Small intestine (tissue), 7 donors: ENCODE measurements at regions not wholly inside any gene's neighbourhood (a gene's known extent, or its start where the extent isn't known, plus 50 kb on each side); places are given as distances from the start of the nearest gene placed in this dataset.
"Not testable (repeated sequence)": the region's sequence is repeated elsewhere in the genome, so short reads cannot be mapped to it uniquely, and the experiment has no call there.

Source experiments
- DNase-seq, 2 donors: peaks; one replicate each; pipeline versions ENCODE4 v3.0.0 to v3.0.0-alpha.2; 2013
- FAIRE-seq: peaks from 2 replicates; lab custom pipeline; 2012; peaks lifted over from hg19 to GRCh38; lab: Jason Lieb, UNC
- H3K27ac ChIP-seq, 3 donors: one replicate each; pipeline ENCODE4 v1.5.1; 2013; ENCODE audit warnings: low read length in 2 of 3, mild to moderate bottlenecking in 2 of 3, control low read depth in 1 of 3, inconsistent platforms in 1 of 3, low read depth in 1 of 3, moderate library complexity in 1 of 3
- H3K27me3 ChIP-seq, 3 donors: one replicate each; pipeline ENCODE4 v1.6.1; 2013; ENCODE audit warnings: low read length in 3 of 3, inconsistent platforms in 1 of 3; ENCODE audit not compliant: control insufficient read depth in 3 of 3, insufficient read depth in 3 of 3
- H3K36me3 ChIP-seq, 3 donors: one replicate each; pipeline ENCODE4 v1.6.1; 2013; ENCODE audit warnings: low read length in 3 of 3, inconsistent platforms in 1 of 3, low read depth in 1 of 3, mild to moderate bottlenecking in 1 of 3, moderate library complexity in 1 of 3; ENCODE audit not compliant: control insufficient read depth in 3 of 3, insufficient read depth in 2 of 3
- H3K4me1 ChIP-seq, 3 donors: one replicate each; pipeline ENCODE4 v1.6.1; 2013; ENCODE audit warnings: low read length in 2 of 3, inconsistent platforms in 1 of 3, low read depth in 1 of 3, mild to moderate bottlenecking in 1 of 3, moderate library complexity in 1 of 3; ENCODE audit not compliant: control insufficient read depth in 3 of 3, insufficient read depth in 2 of 3
- H3K4me3 ChIP-seq, 3 donors: one replicate each; pipeline ENCODE4 v1.5.1; 2013; ENCODE audit warnings: low read length in 3 of 3, control low read depth in 1 of 3, inconsistent platforms in 1 of 3, low read depth in 1 of 3, mild to moderate bottlenecking in 1 of 3, moderate library complexity in 1 of 3
- H3K9me3 ChIP-seq, 2 donors: one replicate each; pipeline ENCODE4 v1.6.1; 2013; ENCODE audit warnings: low read depth in 1 of 2, low read length in 1 of 2; ENCODE audit not compliant: control insufficient read depth in 2 of 2, insufficient read depth in 1 of 2
- WGBS, 3 donors: extraction: QIAGEN DNeasy Blood & Tissue Kit; methylation state at CpG; one replicate each; pipeline ENCODE4 v1.1.7; 2013; 5-methylcytosine and 5-hydroxymethylcytosine counted together
- donor health status: healthy with polysubstance abuse.
- donor health status: control.
- donor health status: control.
- donor health status: Bipolar disorder and iron deficiency.
- donor health status: healthy.

DNA sequence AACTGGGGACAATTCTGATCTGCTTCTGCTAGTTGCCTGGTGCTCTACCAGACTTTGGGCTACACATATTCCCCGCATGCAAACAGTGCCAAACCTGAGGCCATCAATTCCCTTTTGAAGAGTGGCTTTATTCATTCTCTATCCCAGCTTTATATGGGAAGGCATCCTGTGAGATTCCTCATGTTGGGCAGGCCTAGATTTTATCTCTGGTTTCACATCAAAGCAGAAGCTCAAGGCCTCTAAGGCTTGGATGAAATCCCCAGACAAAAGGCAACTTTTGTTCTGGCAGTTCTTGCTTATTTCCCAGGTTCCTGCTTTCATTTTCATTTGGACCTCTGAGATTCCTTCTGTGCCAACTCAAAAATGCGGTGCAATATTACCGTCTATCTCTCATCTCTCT, 648.8 kb downstream of the QKI start:
- no peaks in the 10 kb centered on the region for H3K4me1 ChIP-seq
- H3K4me3 ChIP-seq = no peak overlapping the region
- DNase-seq = no peak
- H3K27ac ChIP-seq = no peak overlapping the region
- peaks cover 0 to 1% of the 10 kb centered on the region in 2 donors for H3K9me3 ChIP-seq
- H3K36me3 ChIP-seq = no peaks in the 10 kb centered on the region
- H3K27me3 ChIP-seq = no peaks in the 10 kb centered on the region
- FAIRE-seq = no peak
- 87 to 93% (median 90%) methylated on average over 3 of the region's 3 CpGs for WGBS, 3 donors

DNA sequence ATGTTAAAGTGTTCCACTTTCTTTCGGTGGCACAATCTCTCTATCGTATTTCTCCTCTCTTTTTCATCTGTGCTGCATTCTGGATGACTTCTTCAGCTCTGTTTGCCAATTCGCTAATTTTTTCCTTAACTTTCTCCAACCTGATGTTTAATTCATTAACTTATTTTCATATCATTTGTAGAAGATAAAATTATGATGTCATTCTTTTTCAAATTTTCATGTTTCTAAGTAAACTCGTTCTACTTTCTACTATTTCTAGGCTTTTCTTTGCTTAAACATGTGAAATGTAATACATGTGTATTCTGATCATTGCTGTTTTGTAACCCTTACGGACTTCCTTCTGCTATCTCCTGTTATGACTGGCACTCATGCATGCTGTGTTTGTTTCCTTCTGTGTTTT, 648.4 kb downstream of the QKI start:
- WGBS, 3 donors = 76 to 79% (median 78%) methylated on average over 5 of the region's 5 CpGs

DNA sequence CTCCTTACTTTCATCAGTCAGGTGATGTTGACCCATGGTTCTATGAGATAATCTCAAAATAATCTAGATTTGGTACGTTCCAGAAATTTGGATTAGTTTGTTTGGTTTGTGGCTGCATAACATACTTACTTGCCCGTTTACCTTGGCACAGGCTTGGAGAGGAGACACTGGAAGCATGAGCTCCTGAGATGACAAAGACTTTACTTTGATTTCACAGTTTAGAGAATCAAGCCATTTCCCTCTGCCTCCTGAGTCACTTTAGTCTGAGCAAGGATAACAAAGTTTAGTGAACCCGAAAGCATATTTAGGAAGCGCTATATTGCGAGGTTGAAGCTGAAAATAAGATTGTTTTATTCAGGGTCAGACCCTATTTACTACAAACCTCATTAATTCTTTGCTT, 643.4 kb downstream of the QKI start:
- H3K4me1 ChIP-seq = no peaks in the 10 kb centered on the region
- no peaks in the 10 kb centered on the region for H3K27me3 ChIP-seq
- H3K27ac ChIP-seq = no peak overlapping the region
- FAIRE-seq (no peak), DNase-seq (no peak)
- peaks cover 0 to 4% of the 10 kb centered on the region in 2 donors for H3K9me3 ChIP-seq
- H3K4me3 ChIP-seq = no peak overlapping the region
- WGBS, 3 donors = 68 to 87% (median 77%) methylated on average over 5 of the region's 5 CpGs
- H3K36me3 ChIP-seq = no peaks in the 10 kb centered on the region

More for the DNA sequence above, 648.4 kb downstream of the QKI start:
- FAIRE-seq (no peak), DNase-seq (no peak)
- no peaks in the 10 kb centered on the region for H3K9me3 ChIP-seq
- no peaks in the 10 kb centered on the region for H3K27me3 ChIP-seq
- H3K4me3 ChIP-seq = no peak overlapping the region
- no peaks in the 10 kb centered on the region for H3K36me3 ChIP-seq
- H3K4me1 ChIP-seq = no peaks in the 10 kb centered on the region
- H3K27ac ChIP-seq = no peak overlapping the region

DNA sequence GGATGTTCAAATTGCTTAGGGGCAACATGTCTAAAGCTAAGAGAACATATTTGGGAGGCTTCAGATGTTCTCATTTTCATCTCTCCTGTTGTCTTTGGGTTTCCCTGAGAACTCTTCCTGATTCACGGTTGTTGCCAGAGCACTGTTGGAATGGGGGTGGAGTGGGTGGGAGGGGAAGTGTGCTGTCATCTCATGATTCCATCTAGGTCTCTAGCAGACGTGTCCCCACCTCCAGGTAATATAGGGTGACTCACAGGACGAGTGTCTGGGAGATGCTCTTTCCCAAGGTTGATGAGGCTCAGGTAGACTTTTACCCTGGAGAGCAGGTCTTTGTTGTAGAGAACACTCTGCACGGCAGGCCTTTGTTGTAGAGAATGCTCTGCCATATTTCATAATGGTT, 636.9 kb downstream of the QKI start:
- Histone ChIP-seq H3K4me3 (no peak overlapping the region), H3K9me3 (no peaks in the 10 kb centered on the region), H3K27ac (no peak overlapping the region), H3K36me3 (no peaks in the 10 kb centered on the region), H3K27me3 (no peaks in the 10 kb centered on the region), H3K4me1 (no peaks in the 10 kb centered on the region)
- FAIRE-seq (no peak), DNase-seq (no peak)
- 57 to 77% (median 59%) methylated on average over 4 of the region's 4 CpGs for WGBS, 3 donors

DNA sequence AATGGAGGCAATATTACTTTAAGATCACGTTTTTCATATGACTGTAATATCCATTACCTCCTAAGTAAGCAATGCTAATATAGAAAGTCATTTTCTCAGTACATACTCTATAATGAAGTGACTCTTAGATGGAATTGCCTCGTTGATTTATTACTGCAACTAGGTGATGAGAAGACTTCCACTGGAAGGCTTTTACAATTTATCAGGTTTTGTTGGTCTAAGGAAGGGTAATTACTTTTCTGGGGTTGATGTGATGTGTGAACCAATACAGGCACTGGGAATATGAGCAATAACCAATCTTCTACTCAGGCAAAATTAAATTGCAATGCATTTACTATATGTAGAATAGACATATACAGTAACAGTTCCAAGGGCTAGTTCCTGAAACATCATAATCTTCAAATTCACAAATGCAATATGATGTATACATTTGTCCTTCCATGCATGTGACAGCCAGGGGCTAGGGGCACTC, 635.0 kb downstream of the QKI start:
- 35 to 64% (median 40%) methylated on average over 2 of the region's 2 CpGs for whole genome bisulfite sequencing, 3 donors
- no peaks in the 10 kb centered on the region for H3K4me1 ChIP-seq
- no peaks in the 10 kb centered on the region for H3K27me3 ChIP-seq
- DNase-seq (no peak), FAIRE-seq (no peak)
- no peak overlapping the region for H3K4me3 ChIP-seq
- H3K27ac ChIP-seq = no peak overlapping the region
- H3K9me3 ChIP-seq = peaks cover 0 to 3% of the 10 kb centered on the region in 2 donors
- H3K36me3 ChIP-seq = no peaks in the 10 kb centered on the region

DNA sequence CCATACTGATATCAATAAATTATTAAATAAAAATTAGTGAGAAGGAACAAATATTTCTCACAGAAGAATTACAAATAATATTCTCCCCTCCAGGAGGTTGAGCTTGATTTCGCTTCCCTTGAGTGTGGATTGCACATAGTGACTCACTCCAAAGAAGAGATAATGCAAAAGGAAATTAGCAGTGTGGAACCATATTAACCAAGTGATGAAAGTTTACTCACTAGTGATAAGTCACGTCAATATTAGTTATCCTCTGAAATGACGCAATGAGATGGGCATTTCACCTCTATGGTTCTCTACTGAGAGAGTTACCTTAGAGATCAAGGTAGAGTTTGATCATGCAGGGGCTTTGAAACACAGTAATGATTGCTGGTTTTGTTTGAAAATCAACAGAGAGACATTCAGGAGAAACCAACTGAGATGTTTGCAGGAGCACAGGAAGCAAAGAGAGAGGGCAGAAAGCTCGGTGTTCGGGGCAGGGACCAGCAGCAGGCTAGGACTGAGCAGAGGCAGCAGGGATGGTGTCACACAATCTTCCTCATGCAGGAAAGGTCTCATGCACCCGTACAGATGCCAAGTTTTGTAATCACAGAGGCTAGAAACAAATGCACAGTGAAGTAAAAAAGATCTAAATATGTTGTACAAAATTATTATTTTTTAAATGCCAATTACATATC, 634.5 kb downstream of the QKI start:
- Histone ChIP-seq H3K27ac (no peak overlapping the region), H3K36me3 (no peaks in the 10 kb centered on the region), H3K9me3 (peaks cover 0 to 3% of the 10 kb centered on the region in 2 donors), H3K27me3 (no peaks in the 10 kb centered on the region), H3K4me1 (no peaks in the 10 kb centered on the region), H3K4me3 (no peak overlapping the region)
- no peak for FAIRE-seq
- DNase-seq = no peak
- 32 to 72% (median 37%) methylated on average over 6 of the region's 6 CpGs for WGBS, 3 donors

DNA sequence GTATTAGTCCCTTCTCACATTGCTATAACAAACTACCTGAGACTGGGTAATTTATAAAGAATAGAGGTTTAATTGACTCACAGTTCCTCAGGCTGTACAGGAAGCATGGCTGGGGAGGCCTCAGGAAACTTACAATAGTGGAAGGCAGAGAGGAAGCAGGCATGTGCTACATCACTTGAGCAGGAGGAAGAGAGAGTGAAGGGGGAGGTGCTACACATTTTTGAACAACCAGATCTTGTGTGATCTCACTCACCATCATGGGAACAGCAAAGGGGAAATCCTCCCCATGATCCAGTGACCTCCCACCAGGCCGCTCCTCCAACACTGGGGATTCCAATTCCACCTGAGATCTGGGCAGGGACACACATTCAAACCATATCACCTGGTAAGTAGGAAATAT, 630.6 kb downstream of the QKI start:
- Histone ChIP-seq H3K4me1 (no peaks in the 10 kb centered on the region), H3K27me3 (no peaks in the 10 kb centered on the region), H3K4me3 (no peak overlapping the region), H3K36me3 (no peaks in the 10 kb centered on the region), H3K9me3 (peaks cover 0 to 3% of the 10 kb centered on the region in 2 donors), H3K27ac (no peak overlapping the region)
- DNase-seq (no peak), FAIRE-seq (no peak)
- 57 to 77% (median 63%) methylated on average over 1 of the region's 1 CpG for WGBS, 3 donors

DNA sequence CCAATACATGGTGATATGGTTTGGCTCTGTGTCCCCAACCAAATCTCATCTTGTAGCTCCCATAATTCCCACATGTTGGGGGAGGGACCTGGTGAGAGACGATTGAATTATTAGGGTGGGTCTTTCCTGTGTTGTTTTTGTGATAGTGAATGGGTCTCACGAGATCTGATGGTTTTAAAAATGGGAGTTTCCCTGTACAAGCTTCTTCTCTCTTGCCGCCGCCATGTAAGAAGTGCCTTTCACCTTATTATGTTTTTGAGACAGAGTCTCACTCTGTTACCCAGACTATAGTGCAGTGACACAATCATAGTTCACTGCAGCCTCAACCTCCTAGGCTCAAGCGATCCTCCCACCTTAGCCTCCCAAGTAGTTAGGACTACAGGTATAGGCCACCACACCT, 629.1 kb downstream of the QKI start:
- DNase-seq, H3K27me3 ChIP-seq, H3K36me3 ChIP-seq, H3K27ac ChIP-seq, H3K9me3 ChIP-seq, H3K4me3 ChIP-seq, H3K4me1 ChIP-seq, FAIRE-seq: not testable (repeated sequence)
- 75 to 82% (median 79%) methylated on average over 5 of the region's 5 CpGs for WGBS, 3 donors

DNA sequence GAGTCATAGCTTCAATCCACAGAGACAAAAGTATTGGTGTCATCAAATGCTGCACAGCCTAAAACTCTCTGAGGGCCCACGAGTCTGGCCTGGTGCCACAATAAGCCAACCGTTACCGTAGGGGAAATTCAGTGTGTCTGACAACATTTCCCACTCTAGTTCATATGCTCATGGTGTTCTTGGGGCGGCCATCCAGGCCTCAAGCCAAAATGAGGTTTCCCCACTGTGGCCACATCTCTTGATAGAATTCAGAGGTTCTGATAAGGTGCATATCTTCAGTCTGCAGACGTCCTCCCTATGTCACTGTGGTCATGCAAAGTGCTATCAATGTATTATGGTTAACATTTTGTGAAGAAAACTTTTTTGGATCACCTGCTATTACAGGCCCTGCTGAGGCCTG, 627.7 kb downstream of the QKI start:
- no peaks in the 10 kb centered on the region for H3K27me3 ChIP-seq
- no peak for FAIRE-seq
- H3K36me3 ChIP-seq = no peaks in the 10 kb centered on the region
- H3K27ac ChIP-seq = no peak overlapping the region
- H3K4me1 ChIP-seq = no peaks in the 10 kb centered on the region
- WGBS, 3 donors = 49 to 55% (median 52%) methylated on average over 5 of the region's 5 CpGs
- H3K9me3 ChIP-seq = peaks cover 0 to 3% of the 10 kb centered on the region in 2 donors
- DNase-seq = no peak
- no peak overlapping the region for H3K4me3 ChIP-seq
